ENCODE measurements at regions not wholly inside any gene's neighbourhood (a gene's known extent, or its start where the extent isn't known, plus 50 kb on each side); places are given as distances from the start of the nearest gene placed in this dataset.

GRCh38 chr18:71707985-71708500 lies 836.1 kb downstream of the CBLN2 start:
- DNase-seq, result no peak

GRCh38 chr18:71707400-71707799 lies 836.7 kb downstream of the CBLN2 start:
- DNase-seq, result no peak

GRCh38 chr18:71689416-71690160 lies 854.6 kb downstream of the CBLN2 start:
- no peak for DNase-seq

GRCh38 chr18:71682591-71682990 lies 861.6 kb downstream of the CBLN2 start:
- no peak for DNase-seq

- DNase-seq, result no peak
These were observed 866.0 kb downstream of the CBLN2 start for GRCh38 chr18:71678144-71678543.

GRCh38 chr18:71673954-71674353 lies 870.2 kb downstream of the CBLN2 start:
- no peak for DNase-seq

- DNase-seq, result no peak
These were observed 870.6 kb downstream of the CBLN2 start for GRCh38 chr18:71673498-71673897.

GRCh38 chr18:71666481-71666880 lies 877.7 kb downstream of the CBLN2 start:
- no peak for DNase-seq

- no peak for DNase-seq
These were observed 879.0 kb downstream of the CBLN2 start for GRCh38 chr18:71665131-71665530.

- no peak for DNase-seq
These were observed 900.3 kb downstream of the CBLN2 start for GRCh38 chr18:71643822-71644221.

- no peak for DNase-seq
These were observed 913.4 kb downstream of the CBLN2 start for GRCh38 chr18:71630696-71631095.

GRCh38 chr18:71625556-71626090 lies 918.5 kb downstream of the CBLN2 start:
- DNase-seq, result no peak

- no peak for DNase-seq
These were observed 945.8 kb downstream of the CBLN2 start for GRCh38 chr18:71598374-71598773.

GRCh38 chr18:71597219-71597618 lies 946.9 kb downstream of the CBLN2 start:
- DNase-seq, result no peak

GRCh38 chr18:71583252-71583651 lies 960.9 kb downstream of the CBLN2 start:
- DNase-seq, result no peak

- no peak for DNase-seq
These were observed 989.5 kb downstream of the CBLN2 start for GRCh38 chr18:71554686-71555085.

GRCh38 chr18:71541643-71542042 lies 1002.5 kb downstream of the CBLN2 start:
- no peak for DNase-seq

GRCh38 chr18:71529703-71530303 lies 1014.3 kb downstream of the CBLN2 start:
- DNase-seq, result no peak

- no peak for DNase-seq
These were observed 1020.4 kb downstream of the CBLN2 start for GRCh38 chr18:71523483-71524435.

- no peak for DNase-seq
These were observed 1038.6 kb downstream of the CBLN2 start for GRCh38 chr18:71505526-71505925.

GRCh38 chr18:71503222-71503621 lies 1040.9 kb downstream of the CBLN2 start:
- no peak for DNase-seq

- DNase-seq, result no peak
These were observed 1058.5 kb downstream of the CBLN2 start for GRCh38 chr18:71485611-71486010.

Data from CD4-positive, alpha-beta T cell treated with Interferon gamma for 1 hour (primary cell).